Lung (tissue), 11 donors: ENCODE measurements at regions not wholly inside any gene's neighbourhood (a gene's known extent, or its start where the extent isn't known, plus 50 kb on each side); places are given as distances from the start of the nearest gene placed in this dataset.
A peak's percentile ranks its signal among the peaks of the same experiment; 100 is the strongest.
"Not testable (repeated sequence)": the region's sequence is repeated elsewhere in the genome, so short reads cannot be mapped to it uniquely, and the experiment has no call there.

ENCODE experiments used
- ATAC-seq: fragments of 200-7000 bp; cut with Tn5 transposase; one replicate; pipeline ENCODE4 v1.9.1; 2020; ENCODE audit warnings: moderate number of reproducible peaks; ENCODE audit not compliant: insufficient read depth, low FRiP score
- DNase-seq, 3 donors: peaks; one replicate each; pipeline ENCODE4 v3.0.0-alpha.2; 2013 to 2017
- H3K27ac ChIP-seq, 2 donors: one replicate each; pipeline ENCODE4 v1.5.1; 2013; ENCODE audit warnings: mild to moderate bottlenecking in 2 of 2, moderate library complexity in 2 of 2, control low read depth in 1 of 2, inconsistent platforms in 1 of 2, low read depth in 1 of 2, low read length in 1 of 2
- H3K27me3 ChIP-seq, 3 donors: one replicate each; pipeline ENCODE4 v1.5.1; 2013; ENCODE audit warnings: low read length in 2 of 3; ENCODE audit not compliant: control insufficient read depth in 3 of 3, insufficient read depth in 3 of 3
- H3K36me3 ChIP-seq, 4 donors: one replicate each; pipeline ENCODE4 v1.5.1; 2013; ENCODE audit warnings: low read length in 4 of 4, mild to moderate bottlenecking in 1 of 4, moderate library complexity in 1 of 4; ENCODE audit not compliant: control insufficient read depth in 4 of 4, insufficient read depth in 4 of 4
- H3K4me1 ChIP-seq, 5 donors: one replicate each; pipeline ENCODE4 v1.5.1; 2013; ENCODE audit warnings: low read length in 5 of 5, mild to moderate bottlenecking in 2 of 5, moderate library complexity in 1 of 5; ENCODE audit not compliant: control insufficient read depth in 5 of 5, insufficient read depth in 5 of 5
- H3K4me3 ChIP-seq: one replicate; pipeline ENCODE4 v1.5.1; 2013; ENCODE audit warnings: mild to moderate bottlenecking, control low read depth, moderate library complexity
- H3K9ac ChIP-seq, 2 donors: one replicate each; pipeline ENCODE4 v1.5.1; 2013; ENCODE audit warnings: low read length in 2 of 2, control low read depth in 1 of 2; ENCODE audit not compliant: insufficient read depth in 1 of 2
- H3K9me3 ChIP-seq, 4 donors: one replicate each; pipeline ENCODE4 v1.5.1; 2013; ENCODE audit warnings: low read length in 3 of 4, mild to moderate bottlenecking in 1 of 4, moderate library complexity in 1 of 4; ENCODE audit not compliant: control insufficient read depth in 4 of 4, insufficient read depth in 3 of 4
- WGBS, 2 donors: extraction: QIAGEN DNeasy Blood & Tissue Kit; methylation state at CpG; one replicate each; pipeline ENCODE4 v1.1.7; 2013; 5-methylcytosine and 5-hydroxymethylcytosine counted together
- TF ChIP-seq, protein P1 (sequence below): IDR thresholded peaks from 2 replicates; pipeline ENCODE4 v1.5.1; 2012; ENCODE audit warnings: mild to moderate bottlenecking; ENCODE audit errors: control extremely low read depth, extremely low read depth
- donor health status: control.
- donor health status: control.
- donor health status: Bipolar disorder and iron deficiency.
- donor health status: healthy.
- donor health status: DM: yes; HTN: yes; CAD: no.

DNA sequence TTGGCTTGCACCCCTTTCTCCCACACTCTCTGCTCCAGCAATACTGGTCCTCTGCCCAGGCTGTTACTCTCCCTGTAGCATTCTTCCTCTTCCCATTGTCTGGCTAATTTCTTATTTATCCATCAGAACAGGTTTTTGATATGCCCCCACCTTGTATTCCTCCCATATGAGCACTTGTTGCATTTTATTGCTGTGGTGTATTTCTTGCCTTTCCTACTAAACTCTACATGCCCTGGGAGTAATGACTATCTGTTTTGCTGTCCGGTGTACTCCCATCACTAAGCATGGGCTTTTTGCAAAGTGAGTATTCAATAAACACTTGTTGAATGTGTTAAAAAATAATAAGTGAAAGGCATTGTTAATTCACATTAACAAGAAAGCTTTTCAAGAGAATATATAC is 104.3 kb upstream of the RANBP3L start:
- Histone ChIP-seq H3K9ac (no peak overlapping the region), H3K4me3 (no peak overlapping the region), H3K4me1 (peaks cover 0 to 11% (median 0%) of the 10 kb centered on the region in 5 donors), H3K27ac (no peak overlapping the region), H3K36me3 (no peaks in the 10 kb centered on the region), H3K9me3 (no peaks in the 10 kb centered on the region), H3K27me3 (no peaks in the 10 kb centered on the region)
- DNase-seq = no peak
- TF ChIP-seq, protein P1, sequence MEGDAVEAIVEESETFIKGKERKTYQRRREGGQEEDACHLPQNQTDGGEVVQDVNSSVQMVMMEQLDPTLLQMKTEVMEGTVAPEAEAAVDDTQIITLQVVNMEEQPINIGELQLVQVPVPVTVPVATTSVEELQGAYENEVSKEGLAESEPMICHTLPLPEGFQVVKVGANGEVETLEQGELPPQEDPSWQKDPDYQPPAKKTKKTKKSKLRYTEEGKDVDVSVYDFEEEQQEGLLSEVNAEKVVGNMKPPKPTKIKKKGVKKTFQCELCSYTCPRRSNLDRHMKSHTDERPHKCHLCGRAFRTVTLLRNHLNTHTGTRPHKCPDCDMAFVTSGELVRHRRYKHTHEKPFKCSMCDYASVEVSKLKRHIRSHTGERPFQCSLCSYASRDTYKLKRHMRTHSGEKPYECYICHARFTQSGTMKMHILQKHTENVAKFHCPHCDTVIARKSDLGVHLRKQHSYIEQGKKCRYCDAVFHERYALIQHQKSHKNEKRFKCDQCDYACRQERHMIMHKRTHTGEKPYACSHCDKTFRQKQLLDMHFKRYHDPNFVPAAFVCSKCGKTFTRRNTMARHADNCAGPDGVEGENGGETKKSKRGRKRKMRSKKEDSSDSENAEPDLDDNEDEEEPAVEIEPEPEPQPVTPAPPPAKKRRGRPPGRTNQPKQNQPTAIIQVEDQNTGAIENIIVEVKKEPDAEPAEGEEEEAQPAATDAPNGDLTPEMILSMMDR = no peak
- no peak for ATAC-seq
- 95 to 97% methylated on average over 1 of the region's 1 CpG for WGBS, 2 donors

DNA sequence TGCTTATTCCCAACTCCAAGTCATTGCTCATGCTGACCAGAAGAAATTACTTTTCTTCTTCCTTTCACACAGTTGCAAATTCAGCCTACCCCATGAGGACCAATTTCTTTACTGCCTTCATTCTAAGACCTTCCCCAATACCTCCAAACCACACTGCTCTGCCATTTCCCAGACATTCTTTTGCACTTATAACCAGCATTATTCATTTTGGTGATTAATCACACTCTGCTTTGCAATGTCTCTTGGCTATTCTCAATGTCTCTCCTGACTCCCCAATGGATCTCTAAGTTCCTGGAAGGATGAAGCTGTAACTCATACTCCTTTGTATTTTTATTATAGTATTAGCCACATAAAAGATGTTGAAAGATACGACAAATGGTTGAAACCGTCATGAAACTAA is 105.7 kb upstream of the RANBP3L start:
- Histone ChIP-seq H3K9me3 (no peaks in the 10 kb centered on the region), H3K27ac (no peak overlapping the region), H3K4me3 (no peak overlapping the region), H3K9ac (no peak overlapping the region), H3K27me3 (no peaks in the 10 kb centered on the region), H3K36me3 (no peaks in the 10 kb centered on the region), H3K4me1 (peaks cover 0 to 11% (median 0%) of the 10 kb centered on the region in 5 donors)
- 72 to 88% methylated on average over 2 of the region's 2 CpGs for WGBS, 2 donors
- no peak for DNase-seq
- no peak for ATAC-seq
- TF ChIP-seq, protein P1 = no peak

DNA sequence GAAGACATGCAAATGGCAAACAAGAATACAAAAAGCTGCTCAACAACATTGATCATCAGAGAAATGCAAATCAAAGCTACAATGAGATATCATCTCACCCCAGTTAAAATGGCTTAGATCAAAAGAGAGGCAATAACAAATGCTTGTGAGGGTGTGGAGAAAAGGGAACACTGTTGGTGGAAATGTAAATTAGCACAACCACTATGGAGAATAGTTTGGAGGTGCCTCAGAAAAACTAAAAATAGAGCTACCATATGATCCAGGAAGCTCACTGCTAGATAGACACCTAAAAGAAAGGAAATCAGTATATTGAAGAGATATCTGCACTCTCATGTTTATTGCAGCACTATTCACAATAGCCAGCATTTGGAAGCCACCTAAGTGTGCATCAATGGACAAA is 108.0 kb upstream of the RANBP3L start:
- not testable (repeated sequence) for H3K27me3 ChIP-seq, DNase-seq, ATAC-seq

DNA sequence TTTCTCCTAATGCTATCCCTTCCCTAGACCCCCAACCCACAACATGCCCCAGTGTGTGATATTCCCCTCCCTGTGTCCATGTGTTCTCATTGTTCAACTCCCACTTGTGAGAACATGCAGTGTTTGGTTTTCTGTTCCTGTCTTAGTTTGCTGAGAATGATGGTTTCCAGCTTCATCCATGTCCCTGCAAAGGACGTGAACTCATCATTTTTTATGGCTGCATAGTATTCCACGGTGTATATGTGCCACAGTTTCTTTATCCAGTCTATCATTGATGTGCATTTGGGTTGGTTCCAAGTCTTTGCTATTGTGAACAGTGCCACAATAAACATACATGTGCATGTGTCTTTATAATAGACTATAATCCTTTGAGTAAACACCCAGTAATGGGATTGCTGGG is 109.0 kb upstream of the RANBP3L start:
- H3K36me3 ChIP-seq, H3K4me1 ChIP-seq, H3K27ac ChIP-seq, ATAC-seq, H3K27me3 ChIP-seq, H3K9me3 ChIP-seq, H3K4me3 ChIP-seq, H3K9ac ChIP-seq, DNase-seq: not testable (repeated sequence)
- 92 to 98% methylated on average over 2 of the region's 2 CpGs for WGBS, 2 donors

More for the DNA sequence above, 108.0 kb upstream of the RANBP3L start:
- not testable (repeated sequence) for H3K36me3 ChIP-seq, H3K4me3 ChIP-seq, H3K9ac ChIP-seq, H3K9me3 ChIP-seq, H3K27ac ChIP-seq, H3K4me1 ChIP-seq

DNA sequence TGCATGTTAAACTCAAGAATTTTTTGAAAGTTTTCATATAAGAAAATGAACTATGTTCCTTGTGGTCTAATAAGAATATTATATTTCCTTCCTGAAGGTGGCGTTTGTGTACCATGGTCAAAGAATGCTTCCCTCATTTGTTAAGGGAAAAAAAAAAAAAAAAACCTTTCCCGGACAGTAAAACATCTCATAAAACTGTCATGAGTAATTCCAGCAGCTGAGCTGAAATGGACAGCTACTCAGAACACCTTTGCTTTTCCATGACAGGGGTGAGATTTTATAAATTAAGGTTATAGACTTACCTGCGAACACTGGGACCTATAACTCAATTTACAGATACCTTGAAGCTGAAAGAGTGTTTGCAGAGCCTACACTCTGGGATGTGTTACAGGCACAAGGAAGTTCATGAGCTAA is 113.2 kb upstream of the RANBP3L start:
- H3K27me3 ChIP-seq = no peaks in the 10 kb centered on the region
- no peak overlapping the region for H3K4me3 ChIP-seq
- H3K27ac ChIP-seq = no peak overlapping the region
- no peaks in the 10 kb centered on the region for H3K36me3 ChIP-seq
- no peak overlapping the region for H3K9ac ChIP-seq
- no peaks in the 10 kb centered on the region for H3K9me3 ChIP-seq
- DNase-seq (peak in 2 of 3 donors; percentile 74 to 80), ATAC-seq (no peak)
- TF ChIP-seq, protein P1 = peak; percentile 30
- peaks cover 0 to 3% (median 0%) of the 10 kb centered on the region in 5 donors for H3K4me1 ChIP-seq
- WGBS, 2 donors = 32 to 33% methylated on average over 3 of the region's 3 CpGs
